Esophagus muscularis mucosa (tissue), 4 donors: ENCODE measurements at regions not wholly inside any gene's neighbourhood (a gene's known extent, or its start where the extent isn't known, plus 50 kb on each side); places are given as distances from the start of the nearest gene placed in this dataset.

Source experiments
- DNase-seq: peaks from one replicate; pipeline ENCODE4 v3.0.0-alpha.2; 2017; ENCODE audit errors: extremely low spot score
- H3K27ac ChIP-seq, 4 donors: fragments of 200-600 bp; sonication (generic); replicated peaks in 1 of 4; 1 replicate in 3 of 4; 2 replicates in 1 of 4; pipeline ENCODE4 v1.5.1; 2016 to 2019; ENCODE audit warnings: mild to moderate bottlenecking in 1 of 4
- H3K27me3 ChIP-seq, 4 donors: fragments of 200-600 bp; sonication (generic); one replicate each; pipeline versions ENCODE4 v1.5.1 to v1.6.0; 2016 to 2019
- H3K36me3 ChIP-seq, 4 donors: fragments of 200-600 bp; sonication (generic); one replicate each; pipeline ENCODE4 v1.5.1; 2016 to 2019
- H3K4me1 ChIP-seq, 4 donors: fragments of 200-600 bp; sonication (generic); one replicate each; pipeline ENCODE4 v1.5.1; 2016 to 2019
- H3K4me3 ChIP-seq, 4 donors: fragments of 200-600 bp; sonication (generic); 1 replicate in 2 of 4; 2 replicates in 2 of 4; pipeline ENCODE4 v1.5.1; 2016 to 2019; ENCODE audit warnings: mild to moderate bottlenecking in 4 of 4, moderate library complexity in 1 of 4
- H3K9me3 ChIP-seq, 4 donors: fragments of 200-600 bp; sonication (generic); 1 replicate in 3 of 4; 2 replicates in 1 of 4; pipeline ENCODE4 v1.5.1; 2016 to 2019
- EP300 ChIP-seq: sonication (generic); formaldehyde crosslinking; IDR thresholded peaks from one replicate; pipeline ENCODE4 v1.6.1; 2017; ENCODE audit warnings: antibody characterized with exemption
- POLR2A ChIP-seq: fragments of 450-650 bp; IDR thresholded peaks from one replicate; pipeline ENCODE4 v1.6.1; 2017; ENCODE audit warnings: antibody characterized with exemption, moderate library complexity, mild to moderate bottlenecking, low read depth
- POLR2AphosphoS5 ChIP-seq, 2 donors: sonication (generic); formaldehyde crosslinking; IDR thresholded peaks; one replicate each; pipeline ENCODE4 v1.6.1; 2017; ENCODE audit warnings: antibody characterized with exemption in 2 of 2
- WGBS: methylation state at CpG from one replicate; pipeline ENCODE4 v1.1.5; 2018; 5-methylcytosine and 5-hydroxymethylcytosine counted together
- intact Hi-C: fragments of 100-400 bp; cut with DNase I; formaldehyde crosslinking; loops from one replicate; pipeline ENCODE4 v1.15.1; 2023
- TF ChIP-seq, protein P1 (sequence below), 3 experiments: fragments of 200-600 bp in 2 of 3; fragments of 450-650 bp in 1 of 3; sonication (generic) in 2 of 3; IDR thresholded peaks; one replicate each; pipeline ENCODE4 v1.5.1; 2017 to 2019; ENCODE audit warnings: antibody characterized with exemption in 3 of 3, mild to moderate bottlenecking in 2 of 3, moderate library complexity in 1 of 3

DNA sequence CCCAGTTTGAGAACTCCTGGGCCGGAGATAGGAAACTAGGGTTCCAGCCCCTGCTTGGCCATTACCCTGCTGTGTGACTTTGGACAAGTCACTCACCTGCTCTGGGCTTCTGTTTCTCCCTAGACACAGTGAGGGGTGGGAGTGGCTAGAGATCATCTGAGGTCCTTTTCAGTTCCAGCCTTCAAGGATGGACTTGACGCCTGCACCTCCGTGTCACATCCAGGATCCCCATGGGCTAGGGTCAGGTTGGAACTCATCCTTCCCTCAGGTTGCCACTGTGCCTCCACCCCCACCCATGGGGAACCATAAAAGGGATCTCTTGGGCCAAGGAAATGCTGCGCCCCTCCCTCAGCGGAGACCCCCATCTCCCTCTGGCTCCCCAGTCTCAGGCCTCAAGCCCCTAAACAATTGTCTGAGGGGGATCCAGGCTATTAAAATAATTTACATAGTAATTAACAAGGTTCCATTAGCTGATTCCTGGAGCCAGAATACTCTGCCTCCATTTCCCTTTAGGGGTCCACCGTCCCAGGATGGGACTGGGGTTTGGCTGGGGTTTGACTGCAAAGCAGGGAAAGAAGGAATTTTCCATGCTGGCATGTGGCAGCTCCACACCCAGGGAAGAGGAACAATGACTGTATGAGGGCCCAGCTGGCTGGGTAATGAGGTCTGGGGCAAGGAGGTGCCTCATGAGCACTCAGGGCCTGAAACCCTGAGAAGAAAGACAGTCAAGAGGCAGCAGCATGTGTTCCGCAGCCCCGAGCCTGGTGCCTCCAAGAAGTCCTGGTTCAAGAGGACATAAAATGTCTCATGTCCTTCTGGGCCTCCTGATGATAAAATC is 177.7 kb downstream of the SMAD6 start:
- peak; percentile 64 for DNase-seq
- H3K4me3 ChIP-seq, result no peak overlapping the region
- intact Hi-C loops, result no loop called here
- no peaks in the 10 kb centered on the region for H3K27me3 ChIP-seq
- H3K9me3 ChIP-seq, result no peaks in the 10 kb centered on the region
- no peaks in the 10 kb centered on the region for H3K36me3 ChIP-seq
- TF ChIP-seq, protein P1, sequence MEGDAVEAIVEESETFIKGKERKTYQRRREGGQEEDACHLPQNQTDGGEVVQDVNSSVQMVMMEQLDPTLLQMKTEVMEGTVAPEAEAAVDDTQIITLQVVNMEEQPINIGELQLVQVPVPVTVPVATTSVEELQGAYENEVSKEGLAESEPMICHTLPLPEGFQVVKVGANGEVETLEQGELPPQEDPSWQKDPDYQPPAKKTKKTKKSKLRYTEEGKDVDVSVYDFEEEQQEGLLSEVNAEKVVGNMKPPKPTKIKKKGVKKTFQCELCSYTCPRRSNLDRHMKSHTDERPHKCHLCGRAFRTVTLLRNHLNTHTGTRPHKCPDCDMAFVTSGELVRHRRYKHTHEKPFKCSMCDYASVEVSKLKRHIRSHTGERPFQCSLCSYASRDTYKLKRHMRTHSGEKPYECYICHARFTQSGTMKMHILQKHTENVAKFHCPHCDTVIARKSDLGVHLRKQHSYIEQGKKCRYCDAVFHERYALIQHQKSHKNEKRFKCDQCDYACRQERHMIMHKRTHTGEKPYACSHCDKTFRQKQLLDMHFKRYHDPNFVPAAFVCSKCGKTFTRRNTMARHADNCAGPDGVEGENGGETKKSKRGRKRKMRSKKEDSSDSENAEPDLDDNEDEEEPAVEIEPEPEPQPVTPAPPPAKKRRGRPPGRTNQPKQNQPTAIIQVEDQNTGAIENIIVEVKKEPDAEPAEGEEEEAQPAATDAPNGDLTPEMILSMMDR (IDR thresholded peaks at IDR 0.05), result no peak
- TF ChIP-seq POLR2A, result no peak
- 94% methylated on average over 7 of the region's 8 CpGs for WGBS
- H3K4me1 ChIP-seq, result peaks cover 64 to 76% (median 71%) of the 10 kb centered on the region in 4 donors
- no peak overlapping the region for H3K27ac ChIP-seq

DNA sequence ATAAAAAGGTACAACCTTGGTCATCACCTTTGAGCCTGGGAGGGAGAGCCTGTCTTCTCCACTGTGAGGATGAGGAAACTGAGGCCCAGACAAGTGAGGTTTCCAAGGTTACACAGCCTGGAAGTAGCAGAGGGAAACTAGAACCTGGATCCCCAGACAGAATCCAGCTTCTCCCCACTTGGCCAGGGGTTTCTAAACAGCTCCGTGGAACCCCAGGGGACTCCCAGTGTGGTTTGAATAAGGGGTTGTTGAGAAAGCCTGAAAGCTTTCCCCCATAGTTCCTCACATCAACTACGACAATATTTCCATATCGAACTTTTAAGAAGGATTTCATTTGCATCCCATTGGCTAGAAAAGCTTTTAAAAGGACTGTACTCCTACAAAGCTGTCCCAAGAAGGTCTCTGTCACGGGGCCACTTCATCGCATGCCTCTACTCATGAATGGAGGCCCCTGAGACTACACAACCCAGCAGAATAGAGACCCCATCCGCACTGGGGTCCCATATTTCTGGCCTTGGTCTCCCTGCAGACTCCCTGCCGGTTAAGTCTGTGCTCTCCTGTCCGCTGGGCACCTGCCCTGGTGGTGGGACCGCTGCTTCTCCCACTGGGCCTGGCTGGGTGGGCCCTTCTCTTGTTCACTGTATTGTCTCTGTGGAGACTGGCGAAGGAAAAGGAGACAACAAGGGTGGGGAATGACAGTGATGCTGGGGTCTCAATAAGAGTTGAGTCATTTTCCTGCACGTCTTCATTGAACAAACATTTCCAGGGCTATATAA is 178.5 kb downstream of the SMAD6 start:
- H3K4me1 ChIP-seq, result peaks cover 67 to 82% (median 73%) of the 10 kb centered on the region in 4 donors
- intact Hi-C loops, result no loop called here
- no peak overlapping the region for H3K4me3 ChIP-seq
- H3K27me3 ChIP-seq, result no peaks in the 10 kb centered on the region
- H3K9me3 ChIP-seq, result no peaks in the 10 kb centered on the region
- TF ChIP-seq, protein P1 (IDR thresholded peaks at IDR 0.05), result no peak
- TF ChIP-seq POLR2A (no peak), POLR2AphosphoS5 (IDR thresholded peaks at IDR 0.05) (no peak), EP300 (no peak)
- WGBS, result 91% methylated on average over 11 of the region's 11 CpGs
- peak; percentile 72 for DNase-seq
- no peaks in the 10 kb centered on the region for H3K36me3 ChIP-seq
- H3K27ac ChIP-seq, result no peak overlapping the region

DNA sequence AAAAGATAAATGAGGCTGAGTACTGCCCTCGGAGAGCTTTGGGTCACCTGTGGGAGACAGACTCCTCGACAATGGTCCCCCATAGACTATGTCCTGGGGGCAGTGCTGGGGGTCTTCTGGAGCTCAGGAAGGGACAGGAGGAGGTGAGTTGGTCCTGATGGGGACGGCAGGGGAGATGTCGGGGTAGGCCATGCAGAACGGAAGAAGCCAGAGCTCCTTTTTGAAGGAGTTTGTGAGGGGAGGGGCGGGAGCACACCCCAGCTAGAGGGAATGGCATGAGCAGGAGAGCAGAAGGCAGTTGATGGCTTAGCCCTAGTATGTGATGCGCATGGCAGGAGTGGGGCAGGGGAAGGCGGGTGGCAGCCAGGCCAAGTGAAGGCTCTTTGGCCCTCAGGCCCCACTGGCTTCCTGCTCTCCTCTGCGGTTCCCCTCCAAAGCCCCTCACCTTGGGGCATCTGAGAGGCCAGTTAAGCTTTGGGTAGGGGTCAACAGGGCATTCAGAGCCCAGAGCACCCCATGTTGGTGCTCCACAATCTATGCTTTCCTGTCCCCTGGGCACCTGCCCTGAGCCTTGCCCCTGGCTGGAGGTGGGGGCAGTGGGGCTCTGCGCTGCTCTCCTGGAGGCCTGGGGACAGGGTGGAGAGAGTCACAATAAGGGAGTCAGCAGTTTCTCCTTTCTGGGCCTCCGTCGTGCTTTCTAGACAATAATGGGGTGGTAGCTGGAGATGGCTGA is 179.3 kb downstream of the SMAD6 start:
- Histone ChIP-seq H3K4me1 (peaks cover 67 to 82% (median 73%) of the 10 kb centered on the region in 4 donors), H3K9me3 (no peaks in the 10 kb centered on the region), H3K27me3 (no peaks in the 10 kb centered on the region), H3K27ac (peak overlapping the region in 1 of 4 donors; percentile 78), H3K36me3 (no peaks in the 10 kb centered on the region), H3K4me3 (no peak overlapping the region)
- 94% methylated on average over 11 of the region's 12 CpGs for WGBS
- intact Hi-C loops, result no loop called here
- TF ChIP-seq POLR2AphosphoS5 (IDR thresholded peaks at IDR 0.05), result no peak
- TF ChIP-seq POLR2A, result no peak
- TF ChIP-seq EP300, result no peak
- TF ChIP-seq, protein P1 (IDR thresholded peaks at IDR 0.05), result no peak
- peak; percentile 70 for DNase-seq

DNA sequence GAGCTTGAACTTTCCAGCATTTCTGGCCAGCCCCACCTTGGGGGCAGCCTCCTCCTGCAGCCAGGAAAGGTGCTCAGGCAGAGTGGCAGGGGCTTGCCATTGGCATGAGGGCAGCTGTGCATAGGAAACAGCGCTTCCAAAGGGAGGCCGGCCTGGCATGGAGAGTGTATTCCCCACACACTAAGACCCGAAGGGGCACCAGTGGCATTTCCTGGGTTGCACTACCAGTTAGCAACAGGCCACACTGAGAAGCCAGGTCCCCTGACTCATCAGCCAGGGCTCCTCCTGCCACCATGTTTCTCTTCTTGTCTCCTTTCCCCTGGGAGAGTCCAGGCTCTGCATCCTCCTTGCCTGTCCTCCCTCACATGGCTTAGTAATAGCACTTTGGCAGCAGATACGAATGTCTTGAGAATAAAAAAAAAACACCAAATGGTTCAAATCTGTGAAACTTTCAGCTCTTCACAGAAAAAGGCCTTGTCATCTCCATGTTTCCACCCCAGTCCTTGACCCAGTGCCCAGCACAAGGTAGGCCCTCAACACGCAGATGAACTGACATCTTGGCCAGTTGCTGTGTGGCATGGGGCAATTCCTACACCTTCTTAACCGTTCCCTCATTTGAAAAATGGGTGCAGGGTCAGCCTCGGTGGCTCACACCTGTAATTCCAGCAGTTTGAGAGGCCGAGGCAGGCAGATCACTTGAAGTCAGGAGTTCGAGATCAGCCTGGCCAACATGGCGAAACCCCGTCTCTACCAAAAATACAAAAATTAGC is 180.4 kb downstream of the SMAD6 start:
- Histone ChIP-seq H3K9me3 (no peaks in the 10 kb centered on the region), H3K27me3 (no peaks in the 10 kb centered on the region), H3K36me3 (no peaks in the 10 kb centered on the region), H3K27ac (peak overlapping the region; percentile 72 to 80 (median 76)), H3K4me3 (no peak overlapping the region), H3K4me1 (peaks cover 60 to 74% (median 64%) of the 10 kb centered on the region in 4 donors)
- WGBS, result 83% methylated on average over 11 of the region's 11 CpGs
- intact Hi-C loops, result no loop called here
- TF ChIP-seq POLR2A (no peak), EP300 (no peak), POLR2AphosphoS5 (IDR thresholded peaks at IDR 0.05) (no peak)
- TF ChIP-seq, protein P1 (IDR thresholded peaks at IDR 0.05), result no peak
- DNase-seq, result peak; percentile 90
